Jurkat, Clone E6-1 (cell line): ENCODE measurements at regions not wholly inside any gene's neighbourhood (a gene's known extent, or its start where the extent isn't known, plus 50 kb on each side); places are given as distances from the start of the nearest gene placed in this dataset.
A peak's percentile ranks its signal among the peaks of the same experiment; 100 is the strongest.
"Not testable (repeated sequence)": the region's sequence is repeated elsewhere in the genome, so short reads cannot be mapped to it uniquely, and the experiment has no call there.

Source experiments
- DNase-seq: peaks from one replicate; pipeline ENCODE4 v3.0.0-alpha.2; 2011; ENCODE audit warnings: low read depth, low spot score
- H3K4me3 ChIP-seq: 2 replicates; pipeline ENCODE4 v1.5.1; 2011; ENCODE audit warnings: mild to moderate bottlenecking, low read length, control low read depth, moderate library complexity

GRCh38 chr20:22728146-22728745 is 143.9 kb upstream of the FOXA2 start:
- DNase-seq: no peak
- H3K4me3 ChIP-seq: no peak overlapping the region

GRCh38 chr20:22729180-22729579 is 144.8 kb upstream of the FOXA2 start:
- no peak overlapping the region for H3K4me3 ChIP-seq
- no peak for DNase-seq

GRCh38 chr20:22729616-22730236 is 145.4 kb upstream of the FOXA2 start:
- H3K4me3 ChIP-seq: no peak overlapping the region
- no peak for DNase-seq

GRCh38 chr20:22732751-22733150 is 148.4 kb upstream of the FOXA2 start:
- no peak overlapping the region for H3K4me3 ChIP-seq
- no peak for DNase-seq

GRCh38 chr20:22734946-22735647 is 150.7 kb upstream of the FOXA2 start:
- peak; percentile 63 for DNase-seq
- not testable (repeated sequence) for H3K4me3 ChIP-seq

GRCh38 chr20:22740829-22741228 is 156.5 kb upstream of the FOXA2 start:
- H3K4me3 ChIP-seq: no peak overlapping the region
- no peak for DNase-seq

- DNase-seq: no peak
- H3K4me3 ChIP-seq: no peak overlapping the region
Observed at GRCh38 chr20:22744341-22745193, 160.2 kb upstream of the FOXA2 start.

- DNase-seq: no peak
- no peak overlapping the region for H3K4me3 ChIP-seq
Observed at GRCh38 chr20:22745194-22745500, 160.8 kb upstream of the FOXA2 start.

- no peak for DNase-seq
Observed at GRCh38 chr20:22746957-22747356, 162.6 kb upstream of the FOXA2 start.

GRCh38 chr20:22752324-22752723 is 168.0 kb upstream of the FOXA2 start:
- no peak overlapping the region for H3K4me3 ChIP-seq
- DNase-seq: no peak

More at GRCh38 chr20:22746957-22747356, 162.6 kb upstream of the FOXA2 start:
- H3K4me3 ChIP-seq: no peak overlapping the region

- DNase-seq: peak; percentile 1
- no peak overlapping the region for H3K4me3 ChIP-seq
Observed at GRCh38 chr20:22757424-22758183, 173.2 kb upstream of the FOXA2 start.

GRCh38 chr20:22758815-22759214 is 174.4 kb upstream of the FOXA2 start:
- H3K4me3 ChIP-seq: no peak overlapping the region
- no peak for DNase-seq

GRCh38 chr20:22762576-22763256 is 178.3 kb upstream of the FOXA2 start:
- DNase-seq: no peak
- H3K4me3 ChIP-seq: no peak overlapping the region

- DNase-seq: no peak
- H3K4me3 ChIP-seq: no peak overlapping the region
Observed at GRCh38 chr20:22763257-22763906, 179.0 kb upstream of the FOXA2 start.

- H3K4me3 ChIP-seq: no peak overlapping the region
- DNase-seq: no peak
Observed at GRCh38 chr20:22768266-22769178, 184.2 kb upstream of the FOXA2 start.

GRCh38 chr20:22770241-22770800 is 185.9 kb upstream of the FOXA2 start:
- H3K4me3 ChIP-seq: no peak overlapping the region
- DNase-seq: no peak

- no peak for DNase-seq
- H3K4me3 ChIP-seq: no peak overlapping the region
Observed at GRCh38 chr20:22771706-22772105, 187.3 kb upstream of the FOXA2 start.
